ENCODE measurements at regions not wholly inside any gene's neighbourhood (a gene's known extent, or its start where the extent isn't known, plus 50 kb on each side); places are given as distances from the start of the nearest gene placed in this dataset.
"Not testable (repeated sequence)": the region's sequence is repeated elsewhere in the genome, so short reads cannot be mapped to it uniquely, and the experiment has no call there.

GRCh38 chr6:156268849-156269248 is 508.3 kb upstream of the ARID1B start:
- DNase-seq = no peak

- no peak for DNase-seq
These were observed 515.2 kb upstream of the ARID1B start for GRCh38 chr6:156262014-156262413.

GRCh38 chr6:156260815-156261214 is 516.4 kb upstream of the ARID1B start:
- DNase-seq = no peak

- DNase-seq = no peak
These were observed 518.2 kb upstream of the ARID1B start for GRCh38 chr6:156258981-156259380.

GRCh38 chr6:156256161-156256560 is 521.0 kb upstream of the ARID1B start:
- DNase-seq = peak; percentile 62

- no peak for DNase-seq
These were observed 522.9 kb upstream of the ARID1B start for GRCh38 chr6:156254240-156254639.

GRCh38 chr6:156250593-156250992 is 526.6 kb upstream of the ARID1B start:
- DNase-seq = no peak

- DNase-seq = no peak
These were observed 535.0 kb upstream of the ARID1B start for GRCh38 chr6:156242206-156242605.

GRCh38 chr6:156231026-156231765 is 546.0 kb upstream of the ARID1B start:
- DNase-seq = no peak

GRCh38 chr6:156219973-156220372 is 557.2 kb upstream of the ARID1B start:
- DNase-seq = no peak

- no peak for DNase-seq
These were observed 571.5 kb upstream of the ARID1B start for GRCh38 chr6:156205678-156206077.

- no peak for DNase-seq
These were observed 578.0 kb upstream of the ARID1B start for GRCh38 chr6:156199182-156199581.

- DNase-seq = no peak
These were observed 579.7 kb upstream of the ARID1B start for GRCh38 chr6:156197513-156197912.

- DNase-seq = no peak
These were observed 582.2 kb upstream of the ARID1B start for GRCh38 chr6:156194981-156195380.

- DNase-seq = no peak
These were observed 583.8 kb upstream of the ARID1B start for GRCh38 chr6:156193381-156193780.

- DNase-seq = no peak
These were observed 585.3 kb upstream of the ARID1B start for GRCh38 chr6:156191895-156192294.

GRCh38 chr6:156191390-156191789 is 585.8 kb upstream of the ARID1B start:
- DNase-seq = not testable (repeated sequence)

- DNase-seq = no peak
These were observed 586.9 kb upstream of the ARID1B start for GRCh38 chr6:156190270-156190669.

GRCh38 chr6:156189714-156190113 is 587.5 kb upstream of the ARID1B start:
- no peak for DNase-seq

GRCh38 chr6:156189195-156189594 is 588.0 kb upstream of the ARID1B start:
- no peak for DNase-seq

GRCh38 chr6:156185113-156185512 is 592.1 kb upstream of the ARID1B start:
- no peak for DNase-seq

- no peak for DNase-seq
These were observed 593.5 kb upstream of the ARID1B start for GRCh38 chr6:156183678-156184077.

GRCh38 chr6:156182356-156182755 is 594.8 kb upstream of the ARID1B start:
- no peak for DNase-seq

GRCh38 chr6:156181506-156181905 is 595.7 kb upstream of the ARID1B start:
- no peak for DNase-seq

- no peak for DNase-seq
These were observed 601.2 kb upstream of the ARID1B start for GRCh38 chr6:156175971-156176421.

Measured in hematopoietic multipotent progenitor cell treated with erythropoietin and hydrocortisone succinate and interleukin-3 and kit ligand, for 8 days (in vitro differentiated cells).